Erythroblast (primary cell): ENCODE measurements at regions not wholly inside any gene's neighbourhood (a gene's known extent, or its start where the extent isn't known, plus 50 kb on each side); places are given as distances from the start of the nearest gene placed in this dataset.
"Not testable (repeated sequence)": the region's sequence is repeated elsewhere in the genome, so short reads cannot be mapped to it uniquely, and the experiment has no call there.

ENCODE experiments used
- DNase-seq, 2 experiments: peaks; one replicate each; lab custom pipeline; 2025; lab: John Stamatoyannopoulos, UW
- GATA1 ChIP-seq: IDR thresholded peaks from 2 replicates; pipeline ENCODE4 v1.6.1; 2011; ENCODE audit warnings: low read depth, mild to moderate bottlenecking, control low read depth, low read length, moderate library complexity
- POLR2A ChIP-seq: IDR thresholded peaks from 2 replicates; pipeline ENCODE4 v1.6.1; 2011; ENCODE audit warnings: mild to moderate bottlenecking, low read length

DNA sequence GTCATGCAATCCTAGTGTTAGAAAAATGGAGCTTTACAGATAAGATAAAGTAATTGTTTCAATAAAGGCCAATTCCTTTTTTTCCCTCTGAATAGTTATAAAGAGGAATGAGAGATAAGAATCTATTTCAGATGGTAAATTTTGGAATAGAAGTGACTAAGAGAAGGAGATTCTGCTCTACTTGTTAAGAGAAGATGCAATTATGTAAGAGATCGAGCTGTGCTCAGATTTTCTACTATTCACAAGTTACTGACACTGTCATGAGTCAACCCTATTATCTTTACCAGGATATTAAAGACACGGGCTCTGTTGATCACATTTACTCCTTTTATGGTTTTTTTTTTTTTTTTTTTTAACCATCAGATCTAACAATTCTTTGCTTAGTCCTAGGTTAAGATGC, 511.3 kb downstream of the ARL4A start:
- TF ChIP-seq POLR2A, result no peak
- no peak for TF ChIP-seq GATA1
- no peak for DNase-seq

DNA sequence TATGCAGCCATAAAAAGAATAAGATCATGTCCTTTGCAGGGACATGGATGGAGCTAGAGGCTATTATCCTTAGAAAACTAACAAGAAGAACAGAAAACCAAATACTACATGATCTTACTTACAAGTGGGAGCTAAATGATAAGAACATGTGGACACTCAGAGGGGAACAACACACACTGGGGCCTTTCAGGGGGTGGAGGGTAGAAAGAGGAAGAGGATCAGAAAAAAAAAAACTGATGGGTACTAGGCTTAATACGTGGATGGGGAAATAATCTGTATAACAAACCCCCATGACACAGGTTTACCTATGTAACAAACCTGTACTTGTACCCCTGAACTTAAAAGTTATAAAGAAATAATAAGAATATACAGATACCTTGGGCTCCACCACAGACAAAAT, 514.2 kb downstream of the ARL4A start:
- TF ChIP-seq GATA1 (no peak), POLR2A (no peak)
- no peak for DNase-seq

DNA sequence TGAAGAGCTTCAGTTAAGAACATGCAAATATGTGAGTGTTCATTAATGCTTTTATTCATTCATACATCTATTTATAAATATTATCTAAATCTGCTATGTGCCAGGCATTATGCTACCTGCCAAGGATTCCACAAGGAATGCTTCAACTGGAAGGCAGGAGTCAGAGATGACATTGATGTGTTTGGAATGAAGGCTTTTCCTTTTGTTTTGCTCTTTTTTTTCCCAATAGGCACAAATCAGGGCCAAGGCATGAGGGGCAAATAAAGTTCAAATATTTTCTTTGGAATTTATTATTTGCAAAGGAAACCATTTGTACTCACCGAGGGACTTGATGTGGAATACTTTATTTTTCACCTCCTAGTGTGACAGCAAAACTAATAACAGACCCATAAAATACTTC, 530.3 kb downstream of the ARL4A start:
- no peak for DNase-seq
- TF ChIP-seq POLR2A (no peak), GATA1 (no peak)

DNA sequence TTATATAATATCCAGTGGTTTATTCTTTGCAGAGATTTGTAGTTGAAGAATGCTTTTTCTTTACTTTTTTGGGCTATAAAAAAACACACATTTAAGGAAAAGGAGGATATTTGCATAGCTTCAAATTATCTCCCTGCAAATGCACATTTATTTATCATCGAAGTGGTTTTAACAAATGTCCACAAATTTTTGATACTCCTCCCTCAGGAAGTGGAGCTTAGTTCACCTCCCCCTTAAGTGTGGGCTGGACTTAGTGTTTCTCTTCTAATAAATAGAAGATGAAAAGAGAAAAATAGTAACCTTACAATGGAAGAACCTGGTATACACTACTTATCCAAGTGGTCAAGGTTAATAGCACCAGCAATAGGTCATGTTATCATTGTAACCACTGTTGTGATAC, 537.6 kb downstream of the ARL4A start:
- DNase-seq, result no peak
- TF ChIP-seq POLR2A, result no peak

DNA sequence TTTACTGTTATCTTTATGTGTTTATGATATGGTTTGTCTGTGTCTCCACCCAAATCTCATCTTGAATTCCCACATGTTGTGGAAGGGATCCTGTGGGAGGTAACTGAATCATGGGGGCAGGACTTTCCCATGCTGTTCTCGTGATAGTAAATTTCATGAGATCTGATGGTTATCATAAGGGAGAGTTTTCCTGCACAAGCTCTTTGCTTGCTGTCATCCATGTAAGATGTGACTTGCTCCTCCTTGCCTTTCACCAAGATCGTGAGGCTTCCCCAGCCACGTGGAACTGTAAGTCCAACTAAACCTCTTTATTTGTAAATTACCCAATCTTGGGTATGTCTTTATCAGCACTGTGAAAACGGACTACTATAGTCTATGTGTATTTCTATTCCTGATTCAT, 539.0 kb downstream of the ARL4A start:
- no peak for DNase-seq
- no peak for TF ChIP-seq GATA1
- no peak for TF ChIP-seq POLR2A

DNA sequence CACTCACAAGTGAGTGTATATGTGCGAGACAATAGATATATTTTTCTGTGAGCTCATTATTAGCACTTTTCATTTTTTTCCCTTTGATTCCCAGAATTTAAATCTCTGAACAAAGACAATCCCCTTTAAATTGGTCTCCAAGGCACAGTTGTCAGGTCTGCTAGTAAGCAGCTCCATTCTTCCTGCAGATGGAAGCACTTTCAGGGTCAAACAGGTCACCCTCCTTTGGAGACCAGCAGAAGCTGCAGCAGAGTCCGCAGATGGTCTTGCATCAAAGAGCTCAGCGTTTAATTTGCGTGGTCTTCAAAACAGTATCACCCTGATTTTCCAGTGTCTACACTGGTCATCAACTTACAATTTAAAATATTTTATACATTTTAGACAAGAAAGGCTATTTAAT, 543.8 kb downstream of the ARL4A start:
- TF ChIP-seq POLR2A (no peak), GATA1 (no peak)
- no peak for DNase-seq

DNA sequence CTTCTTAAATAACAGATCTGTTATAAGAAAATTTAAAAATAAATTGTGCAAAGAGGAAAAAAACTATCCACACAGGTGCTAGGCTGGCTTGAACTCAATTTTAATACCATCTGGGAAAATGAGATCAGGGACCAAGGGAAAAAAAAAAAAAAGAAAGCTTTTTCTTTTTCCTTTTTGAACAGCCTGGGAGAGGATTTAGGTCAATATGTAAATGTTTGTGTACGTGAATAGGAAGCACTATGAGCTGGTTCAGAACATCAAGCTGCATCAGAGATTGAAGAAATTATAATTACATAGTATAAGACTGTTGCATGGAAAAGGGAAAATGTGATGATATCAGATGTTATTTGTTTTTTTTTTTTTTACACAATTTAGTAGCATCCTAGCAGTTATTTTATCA, 548.0 kb downstream of the ARL4A start:
- TF ChIP-seq POLR2A, result no peak
- TF ChIP-seq GATA1, result no peak
- no peak for DNase-seq

DNA sequence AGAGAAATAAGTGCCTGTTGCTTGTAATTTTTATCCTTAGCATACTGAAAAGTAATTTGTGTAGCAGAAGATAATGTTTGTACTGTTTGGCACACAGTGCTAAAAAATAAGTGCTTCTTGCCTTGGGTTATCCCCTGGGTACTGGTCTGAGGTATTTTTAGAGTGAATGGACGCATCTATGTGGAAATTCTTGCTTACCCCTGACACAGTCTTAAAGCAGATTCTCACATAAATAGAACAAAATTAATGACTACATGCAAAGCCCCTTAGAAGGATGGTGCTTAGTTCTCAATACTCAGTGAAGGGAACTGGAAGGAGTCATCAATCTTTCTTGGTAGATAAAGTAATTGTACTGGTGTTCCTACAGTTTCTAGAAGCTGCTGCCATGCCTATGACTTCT, 548.6 kb downstream of the ARL4A start:
- DNase-seq, result no peak
- TF ChIP-seq GATA1, result no peak
- TF ChIP-seq POLR2A, result no peak

DNA sequence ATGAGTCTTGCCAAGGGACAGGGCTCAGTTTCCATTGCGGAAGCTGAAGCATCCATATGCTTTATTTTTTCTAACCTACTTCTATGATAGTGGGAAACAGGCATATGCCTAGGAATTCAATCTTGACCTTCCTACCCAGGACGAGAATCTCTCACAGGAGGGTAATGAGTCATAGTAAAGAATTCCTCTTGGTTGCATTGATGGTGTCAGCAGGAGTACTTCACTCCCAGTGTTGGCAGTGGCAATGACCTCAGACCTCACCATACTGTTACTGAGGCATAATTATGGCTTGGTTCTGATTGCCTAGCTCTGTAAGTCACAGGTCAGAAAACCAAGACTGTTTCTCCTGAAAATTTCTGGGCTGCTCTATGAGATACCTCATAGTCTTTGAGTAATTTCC, 552.9 kb downstream of the ARL4A start:
- TF ChIP-seq GATA1 (no peak), POLR2A (no peak)

DNA sequence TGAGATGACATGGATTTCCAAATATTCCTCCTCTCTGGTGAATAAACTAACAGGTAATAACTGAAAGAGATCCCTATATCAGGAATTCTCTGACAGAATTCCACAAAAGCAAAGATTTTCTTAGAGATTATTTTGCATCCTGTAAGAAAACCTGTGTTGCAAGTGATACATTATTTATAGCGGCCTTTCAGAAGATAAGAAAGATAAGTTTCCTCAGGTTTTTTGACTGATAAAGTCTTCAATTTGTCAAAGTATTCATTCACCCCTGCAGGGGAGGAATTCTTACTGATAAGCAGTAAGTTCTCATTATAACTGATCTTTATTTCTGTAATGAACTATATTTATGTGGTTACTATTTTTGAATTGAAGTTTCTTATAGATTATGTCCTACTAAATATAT, 554.0 kb downstream of the ARL4A start:
- DNase-seq, result no peak
- TF ChIP-seq GATA1 (no peak), POLR2A (no peak)

More for the DNA sequence above, 552.9 kb downstream of the ARL4A start:
- no peak for DNase-seq

DNA sequence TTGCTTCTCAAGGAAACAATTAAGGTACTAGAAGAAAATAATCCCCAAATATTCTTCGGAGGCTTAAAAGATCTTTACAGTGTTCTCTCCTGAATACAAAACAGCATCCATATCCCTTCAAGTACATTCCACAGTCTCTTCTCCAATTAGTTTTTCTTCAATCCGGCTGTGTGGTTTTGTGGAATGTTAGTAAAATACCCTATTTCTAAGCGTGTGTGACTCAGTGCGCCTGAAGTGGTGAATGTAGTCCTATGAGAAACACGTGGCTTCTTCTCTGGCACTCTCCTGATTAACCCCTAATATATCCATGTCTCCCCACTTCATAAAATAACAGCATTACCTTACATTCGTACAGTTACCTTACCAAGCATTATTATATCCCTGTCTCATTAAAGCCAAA, 570.2 kb downstream of the ARL4A start:
- DNase-seq, result no peak
- TF ChIP-seq GATA1, result no peak
- no peak for TF ChIP-seq POLR2A

DNA sequence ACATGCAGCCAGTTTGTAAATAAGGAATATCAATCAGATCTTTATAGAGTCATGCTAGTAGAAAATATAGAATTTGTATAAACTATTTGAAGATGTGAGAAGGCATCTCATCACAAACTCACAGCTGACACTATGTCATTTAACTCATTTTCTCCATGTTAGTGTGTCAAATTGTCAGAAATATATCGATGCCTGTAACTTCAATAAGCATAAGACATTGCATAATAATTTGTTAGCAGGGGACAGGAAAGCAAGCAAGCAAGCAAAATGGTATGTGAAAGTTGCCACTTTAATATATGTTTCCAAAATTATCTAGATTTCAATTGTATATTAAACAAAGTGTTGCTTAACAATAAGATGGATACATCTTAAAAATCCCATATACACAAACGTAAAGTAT, 571.0 kb downstream of the ARL4A start:
- TF ChIP-seq POLR2A, result no peak
- TF ChIP-seq GATA1, result no peak

DNA sequence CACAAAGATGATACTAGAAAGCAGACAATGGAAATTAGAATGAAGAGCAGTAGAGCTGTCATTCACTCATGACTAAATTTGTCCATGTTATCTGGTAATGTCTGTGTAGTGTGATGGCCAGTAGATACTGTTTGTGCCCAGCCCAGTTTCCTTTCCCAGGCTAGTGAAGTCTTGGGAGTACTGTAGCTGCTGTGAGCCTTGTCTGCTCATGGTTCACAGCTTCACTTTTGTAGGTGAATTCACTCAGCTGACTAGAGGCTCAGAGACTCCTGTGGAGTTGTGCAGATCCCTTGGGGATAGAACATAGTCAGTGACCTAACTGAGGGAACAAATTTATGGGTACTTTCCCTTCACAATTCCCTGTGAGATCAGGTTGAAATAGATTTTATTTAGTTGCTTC, 572.5 kb downstream of the ARL4A start:
- TF ChIP-seq POLR2A (peak; percentile 18), GATA1 (no peak)
- DNase-seq, result peak; percentile 33 to 61

More for the DNA sequence above, 571.0 kb downstream of the ARL4A start:
- DNase-seq, result no peak

DNA sequence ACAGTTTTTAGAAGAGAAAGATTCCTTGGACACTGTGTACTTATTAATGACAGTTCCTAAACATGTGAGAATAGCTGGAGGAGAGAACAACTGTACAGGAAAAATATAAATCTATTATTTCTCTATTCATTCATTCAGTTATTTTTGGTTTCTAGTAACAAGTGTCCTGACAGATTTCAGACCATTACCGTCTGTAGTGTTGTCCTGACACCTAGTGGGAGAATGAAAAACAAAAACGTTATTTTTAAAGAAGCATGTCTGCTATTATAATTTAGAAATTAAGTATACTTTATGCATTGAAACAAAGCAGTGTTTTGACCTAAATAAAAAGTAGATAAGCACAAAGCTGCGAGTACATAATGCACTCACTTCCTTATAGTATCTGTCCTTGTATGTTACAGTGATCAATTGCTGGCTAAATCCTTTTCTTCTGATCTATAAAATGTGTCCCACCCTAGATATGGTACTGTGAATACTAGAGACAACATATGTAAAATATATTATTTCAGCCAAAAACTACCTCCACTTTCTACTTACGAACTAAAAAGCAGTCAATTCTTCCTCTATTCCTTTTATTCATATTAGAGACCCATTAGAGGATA, 575.6 kb downstream of the ARL4A start:
- TF ChIP-seq POLR2A (no peak), GATA1 (no peak)
- DNase-seq, result peak; percentile 49 to 73

DNA sequence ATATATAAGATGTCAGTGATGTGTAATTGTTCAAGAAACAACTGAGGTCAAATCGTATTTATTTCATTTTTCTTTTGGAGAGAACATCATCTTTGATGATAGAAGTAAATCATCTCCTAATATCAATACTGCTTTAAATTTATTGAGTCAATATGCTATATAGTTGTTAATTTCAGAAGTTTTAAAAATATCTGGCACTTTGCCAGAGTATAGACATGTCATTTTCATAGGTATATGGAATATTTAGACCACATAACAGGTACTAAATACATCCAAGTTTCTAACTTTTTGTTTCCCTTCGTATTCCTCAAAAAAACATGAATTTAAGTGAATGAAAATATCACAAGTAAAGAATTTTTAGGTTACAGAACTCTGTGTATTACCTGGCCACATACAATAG, 577.8 kb downstream of the ARL4A start:
- DNase-seq, result no peak
- TF ChIP-seq POLR2A (no peak), GATA1 (no peak)

DNA sequence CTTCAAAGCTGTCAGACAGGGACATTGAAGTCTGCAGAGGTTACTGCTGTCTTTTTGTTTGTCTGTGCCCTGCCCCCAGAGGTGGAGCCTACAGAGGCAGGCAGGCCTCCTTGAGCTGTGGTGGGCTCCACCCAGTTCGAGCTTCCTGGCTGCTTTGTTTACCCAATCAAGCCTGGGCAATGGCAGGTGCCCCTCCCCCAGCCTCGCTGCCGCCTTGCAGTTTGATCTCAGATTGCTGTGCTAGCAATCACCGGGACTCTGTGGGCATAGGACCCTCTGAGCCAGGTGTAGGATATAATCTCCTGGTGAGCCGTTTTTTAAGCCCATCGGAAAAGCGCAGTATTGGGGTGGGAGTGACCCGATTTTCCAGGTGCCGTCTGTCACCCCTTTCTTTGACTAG, 586.8 kb downstream of the ARL4A start:
- not testable (repeated sequence) for DNase-seq
